Small intestine (tissue), 7 donors: ENCODE measurements at regions not wholly inside any gene's neighbourhood (a gene's known extent, or its start where the extent isn't known, plus 50 kb on each side); places are given as distances from the start of the nearest gene placed in this dataset.

ENCODE experiments used
- DNase-seq, 2 donors: peaks; one replicate each; pipeline versions ENCODE4 v3.0.0 to v3.0.0-alpha.2; 2013
- FAIRE-seq: peaks from 2 replicates; lab custom pipeline; 2012; peaks lifted over from hg19 to GRCh38; lab: Jason Lieb, UNC
- H3K27ac ChIP-seq, 3 donors: one replicate each; pipeline ENCODE4 v1.5.1; 2013; ENCODE audit warnings: low read length in 2 of 3, mild to moderate bottlenecking in 2 of 3, control low read depth in 1 of 3, inconsistent platforms in 1 of 3, low read depth in 1 of 3, moderate library complexity in 1 of 3
- H3K27me3 ChIP-seq, 3 donors: one replicate each; pipeline ENCODE4 v1.6.1; 2013; ENCODE audit warnings: low read length in 3 of 3, inconsistent platforms in 1 of 3; ENCODE audit not compliant: control insufficient read depth in 3 of 3, insufficient read depth in 3 of 3
- H3K36me3 ChIP-seq, 3 donors: one replicate each; pipeline ENCODE4 v1.6.1; 2013; ENCODE audit warnings: low read length in 3 of 3, inconsistent platforms in 1 of 3, low read depth in 1 of 3, mild to moderate bottlenecking in 1 of 3, moderate library complexity in 1 of 3; ENCODE audit not compliant: control insufficient read depth in 3 of 3, insufficient read depth in 2 of 3
- H3K4me1 ChIP-seq, 3 donors: one replicate each; pipeline ENCODE4 v1.6.1; 2013; ENCODE audit warnings: low read length in 2 of 3, inconsistent platforms in 1 of 3, low read depth in 1 of 3, mild to moderate bottlenecking in 1 of 3, moderate library complexity in 1 of 3; ENCODE audit not compliant: control insufficient read depth in 3 of 3, insufficient read depth in 2 of 3
- H3K4me3 ChIP-seq, 3 donors: one replicate each; pipeline ENCODE4 v1.5.1; 2013; ENCODE audit warnings: low read length in 3 of 3, control low read depth in 1 of 3, inconsistent platforms in 1 of 3, low read depth in 1 of 3, mild to moderate bottlenecking in 1 of 3, moderate library complexity in 1 of 3
- H3K9me3 ChIP-seq, 2 donors: one replicate each; pipeline ENCODE4 v1.6.1; 2013; ENCODE audit warnings: low read depth in 1 of 2, low read length in 1 of 2; ENCODE audit not compliant: control insufficient read depth in 2 of 2, insufficient read depth in 1 of 2
- WGBS, 3 donors: extraction: QIAGEN DNeasy Blood & Tissue Kit; methylation state at CpG; one replicate each; pipeline ENCODE4 v1.1.7; 2013; 5-methylcytosine and 5-hydroxymethylcytosine counted together
- donor health status: healthy with polysubstance abuse.
- donor health status: control.
- donor health status: control.
- donor health status: Bipolar disorder and iron deficiency.
- donor health status: healthy.

GRCh38 chr6:109243863-109244825 lies 138.1 kb downstream of the CD164 start:
- no peaks in the 10 kb centered on the region for H3K36me3 ChIP-seq
- FAIRE-seq, result no peak
- H3K9me3 ChIP-seq, result no peaks in the 10 kb centered on the region
- no peaks in the 10 kb centered on the region for H3K27me3 ChIP-seq
- no peak overlapping the region for H3K27ac ChIP-seq
- no peak overlapping the region for H3K4me3 ChIP-seq
- peaks cover 0 to 12% (median 0%) of the 10 kb centered on the region in 3 donors for H3K4me1 ChIP-seq
- no peak for DNase-seq
- 78 to 79% (median 79%) methylated on average over 7 of the region's 7 CpGs for WGBS, 3 donors

- H3K27me3 ChIP-seq, result no peaks in the 10 kb centered on the region
- no peak overlapping the region for H3K4me3 ChIP-seq
- no peaks in the 10 kb centered on the region for H3K36me3 ChIP-seq
- no peak overlapping the region for H3K27ac ChIP-seq
- no peak for DNase-seq
- H3K9me3 ChIP-seq, result no peaks in the 10 kb centered on the region
- peaks cover 0 to 13% (median 0%) of the 10 kb centered on the region in 3 donors for H3K4me1 ChIP-seq
- WGBS, 3 donors, result 92 to 97% (median 92%) methylated on average over 3 of the region's 3 CpGs
- FAIRE-seq, result no peak
Measured at GRCh38 chr6:109242925-109243324, 139.3 kb downstream of the CD164 start.

- Histone ChIP-seq H3K4me1 (peaks cover 0 to 13% (median 0%) of the 10 kb centered on the region in 3 donors), H3K9me3 (no peaks in the 10 kb centered on the region), H3K36me3 (no peaks in the 10 kb centered on the region), H3K4me3 (no peak overlapping the region), H3K27me3 (no peaks in the 10 kb centered on the region), H3K27ac (no peak overlapping the region)
- DNase-seq, result no peak
- no peak for FAIRE-seq
- WGBS, 3 donors, result 82 to 88% (median 86%) methylated on average over 2 of the region's 2 CpGs
Measured at GRCh38 chr6:109242029-109242428, 140.2 kb downstream of the CD164 start.

DNA sequence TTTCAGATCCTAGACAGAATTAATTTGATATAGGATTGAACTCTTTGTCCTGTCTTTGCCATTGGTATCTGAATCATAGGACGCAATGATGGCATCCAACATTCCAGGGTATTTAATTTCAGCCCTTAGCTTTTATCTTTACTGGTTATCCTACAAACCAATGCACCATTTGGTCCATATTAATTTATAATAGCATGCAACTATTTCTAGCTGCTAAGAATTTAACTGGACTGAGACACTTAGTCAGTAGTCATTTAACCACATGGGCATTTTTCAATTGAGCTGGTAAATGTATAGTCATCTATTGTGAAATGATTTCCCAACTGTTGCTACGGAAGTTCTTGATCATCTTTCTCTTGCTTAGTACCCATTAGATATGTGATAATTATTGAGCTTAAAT lies 141.1 kb downstream of the CD164 start:
- FAIRE-seq, result no peak
- Histone ChIP-seq H3K9me3 (no peaks in the 10 kb centered on the region), H3K27ac (no peak overlapping the region), H3K4me1 (peaks cover 0 to 14% (median 0%) of the 10 kb centered on the region in 3 donors), H3K36me3 (no peaks in the 10 kb centered on the region), H3K4me3 (no peak overlapping the region), H3K27me3 (no peaks in the 10 kb centered on the region)
- DNase-seq, result no peak
- WGBS, 3 donors, result 96 to 98% (median 97%) methylated on average over 2 of the region's 2 CpGs

DNA sequence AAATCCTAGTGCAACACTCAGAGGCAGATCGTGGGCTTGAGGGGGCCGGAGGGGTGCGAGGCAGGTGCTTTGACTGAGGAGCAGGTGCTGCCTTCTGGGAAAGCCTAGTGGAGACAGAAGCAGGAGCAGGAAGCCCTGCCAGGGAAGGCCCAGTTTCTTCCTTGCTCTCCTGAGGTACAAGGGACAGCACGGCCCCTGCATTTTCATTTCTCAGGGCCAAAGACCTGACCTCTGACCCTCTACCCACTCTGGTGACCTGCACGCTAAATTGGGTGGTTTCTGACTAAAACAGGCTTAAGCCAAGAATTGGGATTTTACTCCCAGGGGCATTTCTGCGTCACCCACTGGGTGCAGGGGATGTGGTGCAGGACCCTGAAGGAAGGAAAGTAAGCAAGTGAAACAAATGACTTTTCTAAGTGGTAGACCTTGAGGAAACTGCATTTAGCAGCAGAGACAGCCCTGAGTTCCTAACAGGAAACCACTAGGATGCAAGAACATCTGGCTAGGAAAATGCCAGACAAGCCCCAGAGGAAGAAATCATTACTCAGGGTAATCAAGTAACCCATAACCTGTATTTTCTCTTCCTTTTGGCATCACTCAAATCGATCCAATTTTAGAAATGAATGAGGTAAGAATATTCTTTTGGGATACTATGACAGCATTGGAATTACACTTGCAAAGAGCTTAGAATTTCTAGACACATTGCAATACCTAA lies 141.7 kb downstream of the CD164 start:
- Histone ChIP-seq H3K36me3 (no peaks in the 10 kb centered on the region), H3K4me3 (no peak overlapping the region), H3K27me3 (no peaks in the 10 kb centered on the region), H3K27ac (no peak overlapping the region), H3K9me3 (no peaks in the 10 kb centered on the region), H3K4me1 (peaks cover 0 to 19% (median 0%) of the 10 kb centered on the region in 3 donors)
- WGBS, 3 donors, result 61 to 74% (median 68%) methylated on average over 7 of the region's 7 CpGs
- DNase-seq (no peak), FAIRE-seq (no peak)

GRCh38 chr6:109239651-109240321 lies 142.5 kb downstream of the CD164 start:
- H3K27ac ChIP-seq, result no peak overlapping the region
- WGBS, 3 donors, result 67 to 79% (median 78%) methylated on average over 9 of the region's 9 CpGs
- H3K4me3 ChIP-seq, result no peak overlapping the region
- no peaks in the 10 kb centered on the region for H3K27me3 ChIP-seq
- FAIRE-seq, result no peak
- H3K4me1 ChIP-seq, result peaks cover 0 to 19% (median 0%) of the 10 kb centered on the region in 3 donors
- no peaks in the 10 kb centered on the region for H3K36me3 ChIP-seq
- no peaks in the 10 kb centered on the region for H3K9me3 ChIP-seq
- DNase-seq, result no peak

GRCh38 chr6:109239160-109239559 lies 143.1 kb downstream of the CD164 start:
- no peaks in the 10 kb centered on the region for H3K36me3 ChIP-seq
- peaks cover 0 to 19% (median 0%) of the 10 kb centered on the region in 3 donors for H3K4me1 ChIP-seq
- FAIRE-seq (no peak), DNase-seq (no peak)
- no peaks in the 10 kb centered on the region for H3K27me3 ChIP-seq
- no peak overlapping the region for H3K27ac ChIP-seq
- H3K4me3 ChIP-seq, result no peak overlapping the region
- 73 to 95% (median 76%) methylated on average over 2 of the region's 2 CpGs for WGBS, 3 donors
- no peaks in the 10 kb centered on the region for H3K9me3 ChIP-seq

DNA sequence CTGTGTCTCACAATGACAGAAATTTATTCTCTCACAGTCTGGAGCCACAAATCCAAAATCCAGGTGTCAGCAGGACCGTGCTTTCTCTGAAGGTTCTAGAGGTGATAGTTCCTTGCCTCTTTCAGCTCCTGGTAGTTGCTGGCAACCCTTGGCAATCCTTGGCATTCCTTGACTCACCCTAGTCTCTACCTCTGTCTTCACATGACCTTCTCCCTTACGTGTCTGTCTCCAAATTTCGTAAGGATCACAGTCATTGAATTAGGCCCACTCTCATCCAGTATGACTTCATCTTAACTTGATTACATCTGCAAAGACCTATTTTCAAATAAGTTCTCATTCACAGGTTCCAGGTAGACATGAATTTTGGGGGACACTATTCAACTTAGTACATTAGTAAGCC lies 143.1 kb downstream of the CEP57L1 start:
- 90 to 98% (median 92%) methylated on average over 3 of the region's 3 CpGs for WGBS, 3 donors
- DNase-seq (no peak), FAIRE-seq (no peak)
- Histone ChIP-seq H3K27ac (no peak overlapping the region), H3K9me3 (no peaks in the 10 kb centered on the region), H3K4me1 (peaks cover 0 to 19% (median 0%) of the 10 kb centered on the region in 3 donors), H3K4me3 (no peak overlapping the region), H3K27me3 (no peaks in the 10 kb centered on the region), H3K36me3 (no peaks in the 10 kb centered on the region)
